ENCODE measurements at regions not wholly inside any gene's neighbourhood (a gene's known extent, or its start where the extent isn't known, plus 50 kb on each side); places are given as distances from the start of the nearest gene placed in this dataset.

DNA sequence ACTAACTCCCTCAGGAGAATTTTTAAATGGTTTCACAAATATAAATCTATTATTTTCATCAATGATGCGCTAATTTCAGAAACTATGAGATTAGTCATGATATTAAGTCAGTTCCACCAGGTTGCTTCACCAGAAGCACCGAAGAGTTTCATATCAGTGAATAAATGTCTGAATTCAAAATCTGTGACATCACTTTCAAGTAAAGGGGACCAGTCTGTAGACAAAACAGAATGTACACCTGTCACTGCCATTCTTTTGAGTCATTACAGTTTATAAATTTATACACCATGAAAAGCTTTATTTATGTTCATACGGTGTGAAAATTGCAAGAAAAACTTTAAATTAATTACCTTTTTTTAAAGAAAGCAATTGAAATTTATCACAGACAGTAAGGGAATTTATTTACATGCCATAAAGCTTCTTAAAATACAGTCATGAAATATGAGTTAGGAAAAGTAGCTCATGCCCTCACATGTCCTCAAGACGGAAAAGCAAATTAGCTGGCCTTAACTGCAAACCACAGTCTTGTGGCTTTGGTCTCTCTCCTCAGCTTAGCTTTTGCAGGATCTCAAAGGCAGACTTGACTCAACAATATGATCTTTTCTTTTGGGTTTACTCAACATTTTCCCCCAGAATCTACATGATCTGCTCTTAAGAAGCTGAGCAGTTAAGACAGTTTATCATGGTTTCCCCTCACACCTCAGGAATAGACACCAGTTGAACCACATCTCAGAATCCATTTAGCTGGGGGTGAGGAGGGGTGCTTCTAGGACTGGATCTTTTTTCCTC, 177.7 kb upstream of the MCHR2 start:
- Histone ChIP-seq H3K27ac (no peak overlapping the region), H3K4me3 (no peak overlapping the region), H3K36me3 (no peaks in the 10 kb centered on the region), H3K9me3 (no peaks in the 10 kb centered on the region), H3K27me3 (no peaks in the 10 kb centered on the region), H3K4me1 (no peaks in the 10 kb centered on the region)
- DNase-seq (no peak), ATAC-seq (no peak)
- in situ Hi-C loops (cut with MboI; ENCODE audit: low sequenced_read_pairs in 4 of 4), result no loop called here
- intact Hi-C loops (cut with DNase I; ENCODE audit: low total_unique reads), result no loop called here
- no peak for TF ChIP-seq POLR2A (IDR thresholded peaks at IDR 0.05)
- TF ChIP-seq, protein P1, sequence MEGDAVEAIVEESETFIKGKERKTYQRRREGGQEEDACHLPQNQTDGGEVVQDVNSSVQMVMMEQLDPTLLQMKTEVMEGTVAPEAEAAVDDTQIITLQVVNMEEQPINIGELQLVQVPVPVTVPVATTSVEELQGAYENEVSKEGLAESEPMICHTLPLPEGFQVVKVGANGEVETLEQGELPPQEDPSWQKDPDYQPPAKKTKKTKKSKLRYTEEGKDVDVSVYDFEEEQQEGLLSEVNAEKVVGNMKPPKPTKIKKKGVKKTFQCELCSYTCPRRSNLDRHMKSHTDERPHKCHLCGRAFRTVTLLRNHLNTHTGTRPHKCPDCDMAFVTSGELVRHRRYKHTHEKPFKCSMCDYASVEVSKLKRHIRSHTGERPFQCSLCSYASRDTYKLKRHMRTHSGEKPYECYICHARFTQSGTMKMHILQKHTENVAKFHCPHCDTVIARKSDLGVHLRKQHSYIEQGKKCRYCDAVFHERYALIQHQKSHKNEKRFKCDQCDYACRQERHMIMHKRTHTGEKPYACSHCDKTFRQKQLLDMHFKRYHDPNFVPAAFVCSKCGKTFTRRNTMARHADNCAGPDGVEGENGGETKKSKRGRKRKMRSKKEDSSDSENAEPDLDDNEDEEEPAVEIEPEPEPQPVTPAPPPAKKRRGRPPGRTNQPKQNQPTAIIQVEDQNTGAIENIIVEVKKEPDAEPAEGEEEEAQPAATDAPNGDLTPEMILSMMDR (IDR thresholded peaks at IDR 0.05 in 4 of 5, conservative IDR thresholded peaks at IDR 0.05 in 1 of 5), result no peak

DNA sequence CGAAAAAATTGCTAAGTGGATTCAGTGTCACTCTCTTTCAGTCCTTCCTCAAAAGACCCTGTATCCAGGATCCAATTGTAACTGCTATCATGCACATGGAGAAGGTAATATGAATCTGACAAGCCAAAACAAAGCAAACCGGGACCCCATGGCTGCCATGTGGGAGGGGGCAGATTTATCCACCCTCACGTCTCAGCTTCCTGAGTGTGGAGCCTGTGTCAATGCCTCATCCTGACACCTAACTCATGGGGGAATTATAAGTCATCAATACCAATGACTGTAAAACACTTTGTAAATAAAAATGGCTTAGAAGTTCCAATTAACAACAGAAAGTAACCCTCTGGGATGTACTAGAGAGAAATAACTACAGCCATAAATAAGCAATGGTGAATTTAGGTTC, 174.1 kb upstream of the MCHR2 start:
- no peak overlapping the region for H3K4me3 ChIP-seq
- intact Hi-C loops (cut with DNase I; ENCODE audit: low total_unique reads), result no loop called here
- TF ChIP-seq POLR2A (IDR thresholded peaks at IDR 0.05), result no peak
- TF ChIP-seq, protein P1 (IDR thresholded peaks at IDR 0.05 in 4 of 5, conservative IDR thresholded peaks at IDR 0.05 in 1 of 5), result no peak

DNA sequence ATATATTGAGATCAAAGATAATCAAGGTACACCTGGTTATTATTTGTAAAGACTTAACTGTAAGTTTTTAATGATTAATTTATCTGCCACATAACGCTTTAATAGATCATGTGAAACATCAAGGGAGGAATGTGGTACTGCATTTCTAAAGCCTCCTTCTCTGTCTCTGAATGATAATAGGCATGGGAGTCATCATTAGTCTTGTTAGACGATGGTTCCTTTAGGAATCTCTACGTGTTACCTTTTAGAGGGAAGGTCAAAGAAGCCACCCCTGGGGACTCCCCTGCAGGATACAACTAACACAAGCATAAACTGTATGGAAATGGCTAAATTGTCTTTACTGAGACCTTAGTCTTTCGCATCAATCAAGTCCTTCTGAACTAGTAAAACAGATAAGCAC, 173.6 kb upstream of the MCHR2 start:
- no peak for DNase-seq
- no peak for ATAC-seq

More for the DNA sequence above, 174.1 kb upstream of the MCHR2 start:
- no peak for DNase-seq
- no peaks in the 10 kb centered on the region for H3K36me3 ChIP-seq
- in situ Hi-C loops (cut with MboI; ENCODE audit: low sequenced_read_pairs in 4 of 4), result no loop called here
- no peak for ATAC-seq
- H3K9me3 ChIP-seq, result no peaks in the 10 kb centered on the region
- H3K4me1 ChIP-seq, result no peaks in the 10 kb centered on the region
- H3K27ac ChIP-seq, result no peak overlapping the region
- H3K27me3 ChIP-seq, result no peaks in the 10 kb centered on the region

DNA sequence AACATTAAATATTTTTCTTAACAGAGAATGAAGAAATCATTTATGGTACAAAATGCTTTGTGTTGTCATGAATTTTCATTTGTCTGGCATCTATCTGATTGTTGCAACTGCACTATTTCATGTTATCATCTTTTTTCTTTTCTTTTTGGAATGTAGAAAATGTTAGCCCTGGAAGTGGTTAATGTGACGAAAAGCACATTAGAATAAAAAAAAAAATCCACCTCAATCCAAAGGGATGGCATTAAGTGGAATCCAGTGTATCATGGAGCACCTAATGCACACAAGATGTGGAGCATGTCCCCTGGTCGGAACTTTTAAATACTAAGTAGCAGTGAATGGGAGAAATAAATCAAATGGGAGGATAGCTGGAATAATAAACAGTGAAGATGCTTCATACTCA, 172.9 kb upstream of the MCHR2 start:
- H3K4me1 ChIP-seq, result no peaks in the 10 kb centered on the region
- in situ Hi-C loops (cut with MboI; ENCODE audit: low sequenced_read_pairs in 4 of 4) (no loop called here), intact Hi-C loops (cut with DNase I; ENCODE audit: low total_unique reads) (no loop called here)
- H3K36me3 ChIP-seq, result no peaks in the 10 kb centered on the region
- H3K4me3 ChIP-seq, result no peak overlapping the region
- TF ChIP-seq POLR2A (IDR thresholded peaks at IDR 0.05), result no peak
- TF ChIP-seq, protein P1 (IDR thresholded peaks at IDR 0.05 in 4 of 5, conservative IDR thresholded peaks at IDR 0.05 in 1 of 5), result no peak
- no peak for DNase-seq
- H3K27me3 ChIP-seq, result no peaks in the 10 kb centered on the region
- no peaks in the 10 kb centered on the region for H3K9me3 ChIP-seq
- H3K27ac ChIP-seq, result no peak overlapping the region
- ATAC-seq, result no peak

More for the DNA sequence above, 173.6 kb upstream of the MCHR2 start:
- no peaks in the 10 kb centered on the region for H3K9me3 ChIP-seq
- H3K4me3 ChIP-seq, result no peak overlapping the region
- H3K4me1 ChIP-seq, result no peaks in the 10 kb centered on the region
- H3K27me3 ChIP-seq, result no peaks in the 10 kb centered on the region
- intact Hi-C loops (cut with DNase I; ENCODE audit: low total_unique reads) (no loop called here), in situ Hi-C loops (cut with MboI; ENCODE audit: low sequenced_read_pairs in 4 of 4) (no loop called here)
- no peak overlapping the region for H3K27ac ChIP-seq
- H3K36me3 ChIP-seq, result no peaks in the 10 kb centered on the region
- TF ChIP-seq, protein P1 (IDR thresholded peaks at IDR 0.05 in 4 of 5, conservative IDR thresholded peaks at IDR 0.05 in 1 of 5), result no peak
- no peak for TF ChIP-seq POLR2A (IDR thresholded peaks at IDR 0.05)

DNA sequence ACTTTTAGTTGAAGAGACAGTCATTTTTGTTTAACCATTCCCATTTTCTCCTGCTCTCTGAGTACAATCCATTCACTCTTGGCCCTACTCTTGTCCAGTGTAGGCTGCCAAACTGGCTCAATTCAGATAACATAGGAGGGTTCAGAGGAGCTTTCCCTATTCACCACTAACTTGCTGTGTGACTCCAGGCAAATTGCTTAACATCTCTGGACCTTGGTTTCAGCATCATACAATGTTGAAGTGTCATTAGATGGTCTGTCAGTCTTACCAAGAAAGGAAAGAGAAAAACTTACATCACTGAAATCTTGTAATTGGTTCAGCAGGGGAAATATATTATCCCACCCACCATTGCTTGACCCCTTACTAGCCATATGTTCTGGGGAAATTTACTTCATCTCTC, 171.4 kb upstream of the MCHR2 start:
- intact Hi-C loops (cut with DNase I; ENCODE audit: low total_unique reads) (no loop called here), in situ Hi-C loops (cut with MboI; ENCODE audit: low sequenced_read_pairs in 4 of 4) (no loop called here)
- ATAC-seq, result no peak
- H3K4me1 ChIP-seq, result no peaks in the 10 kb centered on the region
- DNase-seq, result no peak
- H3K36me3 ChIP-seq, result no peaks in the 10 kb centered on the region
- no peaks in the 10 kb centered on the region for H3K9me3 ChIP-seq
- TF ChIP-seq POLR2A (IDR thresholded peaks at IDR 0.05), result no peak
- TF ChIP-seq, protein P1 (IDR thresholded peaks at IDR 0.05 in 4 of 5, conservative IDR thresholded peaks at IDR 0.05 in 1 of 5), result no peak
- H3K27me3 ChIP-seq, result no peaks in the 10 kb centered on the region
- no peak overlapping the region for H3K4me3 ChIP-seq
- no peak overlapping the region for H3K27ac ChIP-seq
